ENCODE measurements at regions not wholly inside any gene's neighbourhood (a gene's known extent, or its start where the extent isn't known, plus 50 kb on each side); places are given as distances from the start of the nearest gene placed in this dataset.

DNA sequence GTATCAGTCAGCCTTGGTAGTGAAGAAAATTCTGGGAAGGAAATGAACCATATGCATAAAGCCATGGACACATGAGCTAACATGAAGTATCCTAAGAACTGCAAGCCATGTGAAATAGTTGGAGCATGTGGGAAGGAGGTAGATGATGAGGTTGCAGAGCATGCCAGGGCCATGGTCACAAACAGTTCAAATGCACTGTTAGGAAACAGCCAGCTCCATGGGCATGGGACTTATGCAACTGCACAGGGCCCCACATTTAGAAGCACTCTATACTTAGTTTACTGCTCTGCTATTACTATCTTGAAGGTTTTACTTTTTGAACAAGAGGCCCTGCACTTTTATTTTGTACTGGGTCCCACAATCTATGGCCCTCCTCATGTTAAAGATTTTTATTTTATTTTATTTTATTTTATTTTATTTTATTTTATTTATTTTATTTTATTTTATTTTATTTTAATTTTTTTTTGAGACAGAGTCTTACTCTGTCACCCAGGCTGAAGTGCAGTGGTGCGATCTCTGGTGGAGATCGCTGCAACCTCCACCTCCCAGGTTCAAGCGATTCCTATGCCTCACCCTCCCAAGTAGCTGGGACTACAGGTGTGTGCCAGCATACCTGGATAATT lies 169.1 kb downstream of the IBTK start:
- no peak for TF ChIP-seq EZH2 (IDR thresholded peaks at IDR 0.05; ENCODE audit: low read length, unreplicated experiment)
- no peak for TF ChIP-seq CTCF (conservative IDR thresholded peaks at IDR 0.05; ENCODE audit: low read depth, low read length)
